ENCODE measurements at regions not wholly inside any gene's neighbourhood (a gene's known extent, or its start where the extent isn't known, plus 50 kb on each side); places are given as distances from the start of the nearest gene placed in this dataset.

- DNase-seq (ENCODE audit: insufficient read length, low spot score) = no peak
- TF ChIP-seq POU2F2 (IDR thresholded peaks at IDR 0.05; ENCODE audit: low read depth, low read length) = no peak
- no peak for TF ChIP-seq PAX5 (IDR thresholded peaks at IDR 0.05; ENCODE audit: insufficient read depth, low read length, severe bottlenecking)
- TF ChIP-seq TAF1 (IDR thresholded peaks at IDR 0.05; ENCODE audit: low read depth, low read length) = no peak
- TF ChIP-seq POLR2A (IDR thresholded peaks at IDR 0.05; ENCODE audit: low read depth, low read length) = no peak
- no peak for TF ChIP-seq SPI1 (IDR thresholded peaks at IDR 0.05; ENCODE audit: low read depth, low read length)
- TF ChIP-seq POLR2AphosphoS5 (IDR thresholded peaks at IDR 0.05; ENCODE audit: low read depth, low read length) = no peak
- FAIRE-seq = no peak
Observed at GRCh38 chr1:175839779-175840669, 96.6 kb upstream of the TNR start.

- FAIRE-seq (no peak), DNase-seq (ENCODE audit: insufficient read length, low spot score) (no peak)
- no peak for TF ChIP-seq POLR2A (IDR thresholded peaks at IDR 0.05; ENCODE audit: low read depth, low read length)
- no peak for TF ChIP-seq POU2F2 (IDR thresholded peaks at IDR 0.05; ENCODE audit: low read depth, low read length)
- TF ChIP-seq POLR2AphosphoS5 (IDR thresholded peaks at IDR 0.05; ENCODE audit: low read depth, low read length) = no peak
- no peak for TF ChIP-seq PAX5 (IDR thresholded peaks at IDR 0.05; ENCODE audit: insufficient read depth, low read length, severe bottlenecking)
- TF ChIP-seq TAF1 (IDR thresholded peaks at IDR 0.05; ENCODE audit: low read depth, low read length) = no peak
- no peak for TF ChIP-seq SPI1 (IDR thresholded peaks at IDR 0.05; ENCODE audit: low read depth, low read length)
Observed at GRCh38 chr1:175834597-175834996, 91.2 kb upstream of the TNR start.

GRCh38 chr1:175833951-175834350, 90.6 kb upstream of the TNR start:
- FAIRE-seq = no peak
- no peak for DNase-seq (ENCODE audit: insufficient read length, low spot score)
- TF ChIP-seq SPI1 (IDR thresholded peaks at IDR 0.05; ENCODE audit: low read depth, low read length) = no peak
- no peak for TF ChIP-seq POLR2AphosphoS5 (IDR thresholded peaks at IDR 0.05; ENCODE audit: low read depth, low read length)

GRCh38 chr1:175833502-175833901, 90.1 kb upstream of the TNR start:
- TF ChIP-seq PAX5 (IDR thresholded peaks at IDR 0.05; ENCODE audit: insufficient read depth, low read length, severe bottlenecking) (no peak), POU2F2 (IDR thresholded peaks at IDR 0.05; ENCODE audit: low read depth, low read length) (no peak), POLR2AphosphoS5 (IDR thresholded peaks at IDR 0.05; ENCODE audit: low read depth, low read length) (no peak), SPI1 (IDR thresholded peaks at IDR 0.05; ENCODE audit: low read depth, low read length) (no peak), TAF1 (IDR thresholded peaks at IDR 0.05; ENCODE audit: low read depth, low read length) (no peak), POLR2A (IDR thresholded peaks at IDR 0.05; ENCODE audit: low read depth, low read length) (no peak)
- DNase-seq (ENCODE audit: insufficient read length, low spot score) = no peak
- no peak for FAIRE-seq

- no peak for DNase-seq (ENCODE audit: insufficient read length, low spot score)
- TF ChIP-seq POLR2A (IDR thresholded peaks at IDR 0.05; ENCODE audit: low read depth, low read length) (no peak), PAX5 (IDR thresholded peaks at IDR 0.05; ENCODE audit: insufficient read depth, low read length, severe bottlenecking) (no peak), TAF1 (IDR thresholded peaks at IDR 0.05; ENCODE audit: low read depth, low read length) (no peak), SPI1 (IDR thresholded peaks at IDR 0.05; ENCODE audit: low read depth, low read length) (no peak), POU2F2 (IDR thresholded peaks at IDR 0.05; ENCODE audit: low read depth, low read length) (no peak), POLR2AphosphoS5 (IDR thresholded peaks at IDR 0.05; ENCODE audit: low read depth, low read length) (no peak)
- no peak for FAIRE-seq
Observed at GRCh38 chr1:175830500-175830899, 87.1 kb upstream of the TNR start.

GRCh38 chr1:175829845-175830244, 86.5 kb upstream of the TNR start:
- FAIRE-seq (no peak), DNase-seq (ENCODE audit: insufficient read length, low spot score) (no peak)
- TF ChIP-seq POLR2A (IDR thresholded peaks at IDR 0.05; ENCODE audit: low read depth, low read length) = no peak
- TF ChIP-seq POLR2AphosphoS5 (IDR thresholded peaks at IDR 0.05; ENCODE audit: low read depth, low read length) = no peak
- TF ChIP-seq POU2F2 (IDR thresholded peaks at IDR 0.05; ENCODE audit: low read depth, low read length) = no peak
- no peak for TF ChIP-seq TAF1 (IDR thresholded peaks at IDR 0.05; ENCODE audit: low read depth, low read length)
- no peak for TF ChIP-seq PAX5 (IDR thresholded peaks at IDR 0.05; ENCODE audit: insufficient read depth, low read length, severe bottlenecking)

- DNase-seq (ENCODE audit: insufficient read length, low spot score) (no peak), FAIRE-seq (no peak)
- TF ChIP-seq SPI1 (IDR thresholded peaks at IDR 0.05; ENCODE audit: low read depth, low read length) (peak; percentile 94), PAX5 (IDR thresholded peaks at IDR 0.05; ENCODE audit: insufficient read depth, low read length, severe bottlenecking) (no peak)
Observed at GRCh38 chr1:175826705-175827104, 83.3 kb upstream of the TNR start.

GRCh38 chr1:175824079-175824478, 80.7 kb upstream of the TNR start:
- TF ChIP-seq PAX5 (IDR thresholded peaks at IDR 0.05; ENCODE audit: insufficient read depth, low read length, severe bottlenecking) (no peak), TAF1 (IDR thresholded peaks at IDR 0.05; ENCODE audit: low read depth, low read length) (no peak), POLR2AphosphoS5 (IDR thresholded peaks at IDR 0.05; ENCODE audit: low read depth, low read length) (no peak), POLR2A (IDR thresholded peaks at IDR 0.05; ENCODE audit: low read depth, low read length) (no peak), SPI1 (IDR thresholded peaks at IDR 0.05; ENCODE audit: low read depth, low read length) (no peak), POU2F2 (IDR thresholded peaks at IDR 0.05; ENCODE audit: low read depth, low read length) (no peak)
- FAIRE-seq (no peak), DNase-seq (ENCODE audit: insufficient read length, low spot score) (no peak)

GRCh38 chr1:175823406-175823805, 80.0 kb upstream of the TNR start:
- DNase-seq (ENCODE audit: insufficient read length, low spot score) = no peak
- TF ChIP-seq TAF1 (IDR thresholded peaks at IDR 0.05; ENCODE audit: low read depth, low read length) (no peak), POLR2A (IDR thresholded peaks at IDR 0.05; ENCODE audit: low read depth, low read length) (no peak), SPI1 (IDR thresholded peaks at IDR 0.05; ENCODE audit: low read depth, low read length) (no peak), POLR2AphosphoS5 (IDR thresholded peaks at IDR 0.05; ENCODE audit: low read depth, low read length) (no peak), POU2F2 (IDR thresholded peaks at IDR 0.05; ENCODE audit: low read depth, low read length) (no peak), PAX5 (IDR thresholded peaks at IDR 0.05; ENCODE audit: insufficient read depth, low read length, severe bottlenecking) (no peak)
- no peak for FAIRE-seq

GRCh38 chr1:175822580-175822979, 79.2 kb upstream of the TNR start:
- DNase-seq (ENCODE audit: insufficient read length, low spot score) (no peak), FAIRE-seq (no peak)
- TF ChIP-seq POLR2AphosphoS5 (IDR thresholded peaks at IDR 0.05; ENCODE audit: low read depth, low read length) (no peak), PAX5 (IDR thresholded peaks at IDR 0.05; ENCODE audit: insufficient read depth, low read length, severe bottlenecking) (no peak), POU2F2 (IDR thresholded peaks at IDR 0.05; ENCODE audit: low read depth, low read length) (no peak), POLR2A (IDR thresholded peaks at IDR 0.05; ENCODE audit: low read depth, low read length) (no peak), TAF1 (IDR thresholded peaks at IDR 0.05; ENCODE audit: low read depth, low read length) (no peak), SPI1 (IDR thresholded peaks at IDR 0.05; ENCODE audit: low read depth, low read length) (no peak)
